ENCODE measurements at regions not wholly inside any gene's neighbourhood (a gene's known extent, or its start where the extent isn't known, plus 50 kb on each side); places are given as distances from the start of the nearest gene placed in this dataset.

DNA sequence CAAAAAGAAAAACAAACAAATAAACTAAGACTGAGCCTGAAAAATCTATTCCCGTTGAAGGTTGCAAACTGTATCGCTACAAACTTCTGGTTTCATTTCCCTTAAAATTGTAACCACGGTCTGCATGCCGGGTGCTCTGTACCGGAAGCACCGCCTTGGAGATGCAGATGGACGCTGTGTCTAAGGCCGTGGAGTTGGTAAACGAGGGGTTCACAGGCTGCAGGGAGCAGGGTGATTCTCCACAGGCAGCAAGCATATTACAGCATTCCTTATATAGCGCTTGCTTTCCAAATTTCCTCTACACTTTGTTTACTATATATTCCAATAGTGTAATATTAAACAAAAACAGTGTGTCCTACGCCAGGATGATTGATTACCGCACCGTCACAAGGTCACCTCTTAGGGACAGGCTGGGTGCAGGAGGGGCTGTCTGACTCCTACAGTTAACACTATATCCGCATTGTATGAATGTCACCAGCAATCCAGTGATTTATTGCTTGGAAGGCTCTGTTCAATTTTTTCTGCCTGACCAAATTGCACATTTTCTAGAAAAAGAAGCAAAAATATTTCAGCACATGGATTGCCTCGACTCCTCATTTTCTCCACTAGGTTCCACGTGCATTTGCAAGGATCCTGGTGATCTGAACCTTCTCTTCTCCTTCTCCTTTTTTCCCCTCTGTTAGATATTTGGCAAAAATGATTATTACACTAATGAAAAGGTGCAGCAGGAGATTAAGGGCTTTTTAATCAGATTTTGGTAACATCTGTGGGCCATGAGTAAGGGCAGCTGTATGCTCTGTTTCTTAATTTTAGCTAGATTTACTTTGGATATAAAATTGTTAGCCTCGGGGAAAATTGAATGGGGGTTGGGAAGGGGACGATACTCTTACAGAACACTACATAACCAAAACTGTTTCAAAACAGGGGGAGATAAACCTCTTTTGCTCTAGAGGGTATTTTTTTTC lies 325.8 kb upstream of the MGMT start:
- no peaks in the 10 kb centered on the region for H3K4me1 ChIP-seq (ENCODE audit: control insufficient read depth, insufficient read depth, low read length)
- no peaks in the 10 kb centered on the region for H3K9me3 ChIP-seq (ENCODE audit: control insufficient read depth, low read length)
- no peak for ATAC-seq
- H3K27ac ChIP-seq (ENCODE audit: low read length) = no peak overlapping the region
- intact Hi-C loops (cut with DNase I) = no loop called here
- no peak overlapping the region for H3K4me3 ChIP-seq (ENCODE audit: low read length)
- peak in 1 of 3 donors; percentile 35 for DNase-seq
- no peaks in the 10 kb centered on the region for H3K27me3 ChIP-seq (ENCODE audit: control insufficient read depth, insufficient read depth)
- WGBS = 79% methylated on average over 18 of the region's 18 CpGs

DNA sequence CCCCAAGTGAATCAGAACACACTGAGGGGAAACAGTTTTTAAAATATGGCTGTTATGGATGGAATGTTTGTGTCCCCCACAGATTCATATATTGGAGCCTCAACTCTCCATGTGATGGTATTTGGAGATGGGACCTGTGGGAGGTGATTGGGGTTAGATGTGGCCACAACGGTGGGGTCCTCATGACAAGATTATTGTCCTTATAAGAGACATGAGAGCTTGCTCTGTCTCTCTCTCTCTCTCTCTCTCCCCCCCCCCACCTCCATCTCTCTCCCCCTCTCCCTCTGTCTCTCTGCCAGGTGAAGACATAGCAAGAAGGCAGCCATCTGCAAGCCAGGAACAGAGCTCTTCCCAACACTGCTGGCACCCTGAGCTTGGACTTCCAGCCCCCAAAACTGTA lies 315.8 kb upstream of the MGMT start:
- ATAC-seq = no peak
- DNase-seq = no peak
- no peaks in the 10 kb centered on the region for H3K9me3 ChIP-seq (ENCODE audit: control insufficient read depth, low read length)
- H3K4me1 ChIP-seq (ENCODE audit: control insufficient read depth, insufficient read depth, low read length) = no peaks in the 10 kb centered on the region
- H3K27me3 ChIP-seq (ENCODE audit: control insufficient read depth, insufficient read depth) = no peaks in the 10 kb centered on the region
- no peak overlapping the region for H3K4me3 ChIP-seq (ENCODE audit: low read length)
- 79% methylated on average over 1 of the region's 1 CpG for WGBS
- H3K27ac ChIP-seq (ENCODE audit: low read length) = no peak overlapping the region
- intact Hi-C loops (cut with DNase I) = no loop called here

DNA sequence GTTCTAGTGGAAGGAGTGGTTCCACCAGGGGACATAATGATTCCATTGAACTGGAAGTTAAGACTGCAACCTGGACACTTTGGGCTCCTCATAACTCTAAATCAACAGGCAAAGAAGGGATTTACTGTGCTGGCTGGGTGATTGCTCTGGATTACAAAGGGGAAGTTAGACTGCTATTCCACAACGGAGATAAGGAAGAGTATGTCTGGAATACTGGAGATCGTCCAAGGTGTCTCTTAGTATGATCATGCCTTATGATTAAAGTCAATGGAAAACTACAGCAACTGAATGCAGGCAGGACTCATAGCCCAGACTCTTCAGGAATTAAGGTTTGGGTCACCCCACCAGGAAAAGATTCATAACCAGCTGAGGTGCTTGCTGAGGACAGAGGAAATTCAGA lies 310.6 kb upstream of the MGMT start:
- Histone ChIP-seq H3K27me3 (ENCODE audit: control insufficient read depth, insufficient read depth) (no peaks in the 10 kb centered on the region), H3K4me1 (ENCODE audit: control insufficient read depth, insufficient read depth, low read length) (no peaks in the 10 kb centered on the region), H3K9me3 (ENCODE audit: control insufficient read depth, low read length) (no peaks in the 10 kb centered on the region), H3K27ac (ENCODE audit: low read length) (no peak overlapping the region), H3K4me3 (ENCODE audit: low read length) (no peak overlapping the region)
- ATAC-seq = no peak
- WGBS = 29% methylated on average over 2 of the region's 2 CpGs
- intact Hi-C loops (cut with DNase I) = no loop called here
- DNase-seq = no peak

DNA sequence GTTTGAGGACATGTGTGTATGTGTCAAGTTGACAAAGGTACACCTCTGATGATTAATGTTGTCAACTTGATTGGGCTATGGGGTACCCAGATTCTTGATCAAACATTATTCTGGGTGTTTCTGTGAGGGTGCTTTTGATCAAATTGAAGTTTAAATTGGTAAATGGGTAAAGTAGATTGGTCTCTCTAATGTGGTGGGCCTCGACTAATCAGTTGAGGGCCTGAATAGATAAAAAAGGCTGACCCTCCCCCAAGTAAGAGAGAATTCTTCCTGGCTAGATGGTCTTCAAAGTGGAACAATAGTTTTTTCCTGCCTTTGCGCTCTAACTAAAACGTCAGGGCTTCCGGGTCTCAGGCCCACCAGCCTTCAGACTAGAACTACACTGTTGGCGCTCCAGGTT lies 309.9 kb upstream of the MGMT start:
- no peak for ATAC-seq
- DNase-seq = no peak
- Histone ChIP-seq H3K27me3 (ENCODE audit: control insufficient read depth, insufficient read depth) (no peaks in the 10 kb centered on the region), H3K9me3 (ENCODE audit: control insufficient read depth, low read length) (no peaks in the 10 kb centered on the region), H3K27ac (ENCODE audit: low read length) (no peak overlapping the region), H3K4me3 (ENCODE audit: low read length) (no peak overlapping the region), H3K4me1 (ENCODE audit: control insufficient read depth, insufficient read depth, low read length) (no peaks in the 10 kb centered on the region)
- 92% methylated on average over 5 of the region's 5 CpGs for WGBS
- intact Hi-C loops (cut with DNase I) = no loop called here

DNA sequence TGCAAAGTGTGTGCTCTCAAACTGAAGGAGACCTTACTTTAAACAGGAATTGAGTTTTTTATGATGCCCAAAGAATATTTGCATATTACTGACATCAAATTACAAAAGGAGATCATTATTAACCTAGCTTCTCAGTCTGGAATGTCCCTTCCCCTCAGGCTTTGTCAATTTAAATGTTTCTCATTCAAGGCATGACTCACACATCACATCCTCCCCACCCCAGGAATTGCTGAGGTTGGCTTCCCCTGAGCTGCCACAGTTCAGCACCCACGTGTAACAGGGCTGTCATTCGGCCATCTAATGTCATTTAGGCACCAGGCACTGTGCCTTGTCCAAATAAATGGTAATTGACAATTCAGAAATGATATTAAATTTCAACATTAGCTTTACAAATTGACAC lies 305.9 kb upstream of the MGMT start:
- 41% methylated on average over 2 of the region's 2 CpGs for WGBS
- Histone ChIP-seq H3K9me3 (ENCODE audit: control insufficient read depth, low read length) (no peaks in the 10 kb centered on the region), H3K27me3 (ENCODE audit: control insufficient read depth, insufficient read depth) (no peaks in the 10 kb centered on the region), H3K4me3 (ENCODE audit: low read length) (no peak overlapping the region), H3K4me1 (ENCODE audit: control insufficient read depth, insufficient read depth, low read length) (no peaks in the 10 kb centered on the region), H3K27ac (ENCODE audit: low read length) (no peak overlapping the region)
- intact Hi-C loops (cut with DNase I) = no loop called here
- DNase-seq = no peak
- no peak for ATAC-seq

DNA sequence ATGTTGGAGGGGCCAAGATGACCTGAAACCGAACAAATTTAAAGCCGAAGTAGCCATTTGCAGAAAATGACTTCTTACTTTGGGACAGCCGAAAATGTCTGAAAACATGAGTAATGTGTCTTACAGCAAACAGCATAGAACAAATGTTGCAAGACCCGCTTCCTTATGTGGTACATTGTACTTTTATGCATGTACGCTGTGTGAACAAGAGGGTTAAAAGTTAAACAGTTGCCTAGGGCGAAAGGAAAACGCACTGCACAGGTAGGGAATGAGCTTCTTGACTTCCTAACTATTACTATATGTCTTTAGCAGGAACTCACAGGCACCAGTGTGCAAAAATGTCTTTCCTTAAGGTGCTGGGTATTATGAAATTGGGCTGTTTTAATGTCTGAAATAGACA lies 303.5 kb upstream of the MGMT start:
- no peak overlapping the region for H3K27ac ChIP-seq (ENCODE audit: low read length)
- ATAC-seq = no peak
- no peaks in the 10 kb centered on the region for H3K4me1 ChIP-seq (ENCODE audit: control insufficient read depth, insufficient read depth, low read length)
- no peak for DNase-seq
- WGBS = 92% methylated on average over 7 of the region's 7 CpGs
- no peaks in the 10 kb centered on the region for H3K27me3 ChIP-seq (ENCODE audit: control insufficient read depth, insufficient read depth)
- no peak overlapping the region for H3K4me3 ChIP-seq (ENCODE audit: low read length)
- H3K9me3 ChIP-seq (ENCODE audit: control insufficient read depth, low read length) = no peaks in the 10 kb centered on the region
- intact Hi-C loops (cut with DNase I) = no loop called here

DNA sequence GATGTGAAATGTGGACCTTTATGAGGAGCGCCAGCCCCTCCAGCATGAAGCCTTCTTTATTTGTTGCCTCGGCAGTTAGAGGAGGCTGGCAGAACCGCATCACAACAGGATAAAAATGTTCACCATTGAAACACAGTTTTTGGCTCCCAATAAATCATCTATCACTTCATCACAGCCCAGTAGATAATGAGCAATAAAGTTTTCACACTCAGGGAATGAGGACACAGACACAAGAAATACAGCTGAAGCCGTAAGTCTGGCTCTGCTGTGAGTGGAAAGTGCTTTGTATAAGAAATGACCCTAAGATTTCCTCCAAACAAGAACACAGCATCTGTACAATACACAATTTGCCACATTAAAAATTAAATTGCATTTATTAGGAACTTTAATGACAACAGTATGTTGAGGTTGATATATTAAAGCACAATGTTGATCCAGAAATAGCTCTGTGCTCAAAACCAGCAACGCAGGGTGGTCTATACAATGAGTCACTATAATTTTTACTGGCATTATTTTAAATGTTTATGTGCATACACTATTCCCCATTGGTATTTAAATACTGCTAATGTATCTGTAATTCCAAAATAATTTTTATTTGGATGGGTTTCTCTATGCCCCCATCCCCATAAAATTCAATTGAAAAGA lies 301.8 kb upstream of the MGMT start:
- DNase-seq = no peak

DNA sequence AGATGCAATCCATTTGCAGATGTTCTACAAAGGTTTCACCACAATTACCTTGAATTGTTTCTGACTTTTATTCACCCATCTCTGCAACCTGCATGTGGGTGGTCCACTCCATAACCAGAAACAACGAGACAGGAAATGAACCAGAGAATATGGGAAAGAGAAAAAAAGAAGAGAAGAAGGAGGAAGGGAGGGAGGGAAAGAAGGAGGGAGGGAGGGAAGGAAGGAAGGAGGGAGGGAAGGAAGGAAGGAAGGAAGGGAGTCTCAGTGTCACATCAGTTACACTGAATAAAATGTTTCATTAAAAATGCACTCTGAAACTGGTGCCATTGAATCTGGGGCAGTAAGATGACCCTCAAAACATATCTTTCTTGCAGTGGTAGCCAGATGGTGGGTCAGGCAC lies 301.3 kb upstream of the MGMT start:
- H3K4me3 ChIP-seq (ENCODE audit: low read length) = no peak overlapping the region
- ATAC-seq = no peak
- no peaks in the 10 kb centered on the region for H3K27me3 ChIP-seq (ENCODE audit: control insufficient read depth, insufficient read depth)
- 33% methylated on average over 1 of the region's 1 CpG for WGBS
- H3K4me1 ChIP-seq (ENCODE audit: control insufficient read depth, insufficient read depth, low read length) = no peaks in the 10 kb centered on the region
- no peak overlapping the region for H3K27ac ChIP-seq (ENCODE audit: low read length)
- intact Hi-C loops (cut with DNase I) = no loop called here
- no peak for DNase-seq
- no peaks in the 10 kb centered on the region for H3K9me3 ChIP-seq (ENCODE audit: control insufficient read depth, low read length)

More for the DNA sequence above, 301.8 kb upstream of the MGMT start:
- ATAC-seq = no peak
- Histone ChIP-seq H3K4me1 (ENCODE audit: control insufficient read depth, insufficient read depth, low read length) (no peaks in the 10 kb centered on the region), H3K27ac (ENCODE audit: low read length) (no peak overlapping the region), H3K4me3 (ENCODE audit: low read length) (no peak overlapping the region), H3K27me3 (ENCODE audit: control insufficient read depth, insufficient read depth) (no peaks in the 10 kb centered on the region), H3K9me3 (ENCODE audit: control insufficient read depth, low read length) (no peaks in the 10 kb centered on the region)
- intact Hi-C loops (cut with DNase I) = no loop called here
- WGBS = 75% methylated on average over 5 of the region's 5 CpGs

DNA sequence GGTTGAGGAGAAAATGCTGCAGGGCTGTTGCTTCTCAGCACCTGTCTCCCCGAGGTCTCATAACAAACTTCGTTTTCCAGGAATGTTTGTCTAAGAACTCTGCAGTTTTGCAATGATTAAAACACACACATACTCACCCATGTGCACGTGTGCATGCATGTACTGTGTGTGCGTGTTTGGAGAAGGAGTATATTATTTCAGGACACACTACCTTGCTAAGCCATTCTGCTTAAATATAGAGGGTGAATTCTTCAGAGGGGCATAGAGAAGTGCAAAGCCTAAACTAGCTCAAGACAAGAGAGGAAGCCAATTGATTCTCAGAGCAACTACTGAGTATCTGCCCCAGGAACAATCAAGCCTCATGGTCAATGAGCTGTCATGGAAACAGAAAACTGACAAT lies 298.4 kb upstream of the MGMT start:
- no peaks in the 10 kb centered on the region for H3K9me3 ChIP-seq (ENCODE audit: control insufficient read depth, low read length)
- intact Hi-C loops (cut with DNase I) = no loop called here
- 86% methylated on average over 4 of the region's 4 CpGs for WGBS

DNA sequence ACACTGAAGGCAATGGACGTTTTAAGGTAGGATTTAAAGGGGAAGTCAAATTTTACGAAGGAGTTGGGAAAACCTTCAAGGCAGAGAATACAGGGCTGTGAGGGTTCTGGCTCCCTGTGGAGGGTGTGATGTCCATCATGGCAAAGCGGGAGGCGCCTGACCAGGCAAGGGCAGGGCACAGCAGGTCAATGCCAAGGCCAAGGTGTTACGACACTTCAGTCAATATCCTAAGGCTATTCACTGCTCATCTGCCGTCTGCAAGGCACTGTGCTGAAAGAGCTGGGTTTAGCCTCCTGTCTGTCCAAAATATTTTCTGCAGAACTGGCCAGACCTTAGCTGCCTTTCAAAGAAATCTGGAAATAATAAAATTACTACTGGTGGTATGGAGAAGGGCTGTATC lies 297.9 kb upstream of the MGMT start:
- H3K9me3 ChIP-seq (ENCODE audit: control insufficient read depth, low read length) = no peaks in the 10 kb centered on the region
- no peak for ATAC-seq
- no peak overlapping the region for H3K4me3 ChIP-seq (ENCODE audit: low read length)
- DNase-seq = no peak
- H3K4me1 ChIP-seq (ENCODE audit: control insufficient read depth, insufficient read depth, low read length) = no peaks in the 10 kb centered on the region
- H3K27me3 ChIP-seq (ENCODE audit: control insufficient read depth, insufficient read depth) = no peaks in the 10 kb centered on the region
- H3K27ac ChIP-seq (ENCODE audit: low read length) = no peak overlapping the region
- 88% methylated on average over 6 of the region's 6 CpGs for WGBS
- intact Hi-C loops (cut with DNase I) = no loop called here

More for the DNA sequence above, 298.4 kb upstream of the MGMT start:
- Histone ChIP-seq H3K4me3 (ENCODE audit: low read length) (no peak overlapping the region), H3K27ac (ENCODE audit: low read length) (no peak overlapping the region), H3K27me3 (ENCODE audit: control insufficient read depth, insufficient read depth) (no peaks in the 10 kb centered on the region), H3K4me1 (ENCODE audit: control insufficient read depth, insufficient read depth, low read length) (no peaks in the 10 kb centered on the region)
- ATAC-seq (no peak), DNase-seq (no peak)

DNA sequence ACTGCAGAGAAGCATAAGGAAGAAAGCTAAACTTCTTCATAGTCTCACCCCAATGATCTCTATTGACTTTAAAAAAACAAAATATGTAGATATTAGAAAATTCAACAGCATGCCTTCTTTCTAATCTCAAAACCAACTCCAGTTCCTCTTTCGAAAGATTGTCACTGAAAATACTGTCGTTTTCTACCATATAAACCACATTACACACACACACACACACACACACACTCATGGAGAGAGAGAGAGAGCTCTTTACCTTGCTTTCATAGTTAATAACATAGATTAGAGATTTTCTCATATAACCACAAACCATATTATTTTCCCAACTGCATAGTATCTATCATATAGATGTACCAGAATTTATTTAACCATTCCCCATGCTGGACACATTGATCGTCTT lies 296.2 kb upstream of the MGMT start:
- H3K4me1 ChIP-seq (ENCODE audit: control insufficient read depth, insufficient read depth, low read length) = no peaks in the 10 kb centered on the region
- intact Hi-C loops (cut with DNase I) = no loop called here
- H3K9me3 ChIP-seq (ENCODE audit: control insufficient read depth, low read length) = no peaks in the 10 kb centered on the region
- no peaks in the 10 kb centered on the region for H3K27me3 ChIP-seq (ENCODE audit: control insufficient read depth, insufficient read depth)
- 75% methylated on average over 3 of the region's 3 CpGs for WGBS
- ATAC-seq (no peak), DNase-seq (no peak)
- no peak overlapping the region for H3K4me3 ChIP-seq (ENCODE audit: low read length)
- no peak overlapping the region for H3K27ac ChIP-seq (ENCODE audit: low read length)
